ENCODE measurements at regions not wholly inside any gene's neighbourhood (a gene's known extent, or its start where the extent isn't known, plus 50 kb on each side); places are given as distances from the start of the nearest gene placed in this dataset.

DNA sequence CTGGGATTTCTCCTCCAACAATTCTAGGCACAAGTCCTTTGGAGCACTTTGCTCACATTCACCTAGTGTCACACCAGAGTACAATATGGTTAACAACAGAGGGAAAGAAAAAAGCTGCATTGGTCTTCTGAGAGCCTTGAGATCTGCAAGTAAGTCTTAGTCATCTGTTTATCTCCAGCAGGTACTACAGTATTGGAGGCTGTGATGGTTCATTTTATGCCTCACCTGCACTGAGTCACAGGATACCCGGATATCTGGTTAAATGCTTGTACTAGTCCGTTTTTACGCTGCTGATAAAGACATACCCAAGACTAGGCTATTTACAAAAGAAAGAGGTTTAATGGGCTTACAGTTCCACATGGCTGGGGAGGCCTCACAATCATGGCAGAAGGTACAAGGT, 525.0 kb downstream of the NR2F1-AS1 start:
- TF ChIP-seq, protein P1, sequence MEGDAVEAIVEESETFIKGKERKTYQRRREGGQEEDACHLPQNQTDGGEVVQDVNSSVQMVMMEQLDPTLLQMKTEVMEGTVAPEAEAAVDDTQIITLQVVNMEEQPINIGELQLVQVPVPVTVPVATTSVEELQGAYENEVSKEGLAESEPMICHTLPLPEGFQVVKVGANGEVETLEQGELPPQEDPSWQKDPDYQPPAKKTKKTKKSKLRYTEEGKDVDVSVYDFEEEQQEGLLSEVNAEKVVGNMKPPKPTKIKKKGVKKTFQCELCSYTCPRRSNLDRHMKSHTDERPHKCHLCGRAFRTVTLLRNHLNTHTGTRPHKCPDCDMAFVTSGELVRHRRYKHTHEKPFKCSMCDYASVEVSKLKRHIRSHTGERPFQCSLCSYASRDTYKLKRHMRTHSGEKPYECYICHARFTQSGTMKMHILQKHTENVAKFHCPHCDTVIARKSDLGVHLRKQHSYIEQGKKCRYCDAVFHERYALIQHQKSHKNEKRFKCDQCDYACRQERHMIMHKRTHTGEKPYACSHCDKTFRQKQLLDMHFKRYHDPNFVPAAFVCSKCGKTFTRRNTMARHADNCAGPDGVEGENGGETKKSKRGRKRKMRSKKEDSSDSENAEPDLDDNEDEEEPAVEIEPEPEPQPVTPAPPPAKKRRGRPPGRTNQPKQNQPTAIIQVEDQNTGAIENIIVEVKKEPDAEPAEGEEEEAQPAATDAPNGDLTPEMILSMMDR (conservative IDR thresholded peaks at IDR 0.05; ENCODE audit: low read length): no peak
- TF ChIP-seq EZH2phosphoT487 (IDR thresholded peaks at IDR 0.05; ENCODE audit: borderline replicate concordance): no peak

Measured in Loucy (cell line).